Endodermal cell (in vitro differentiated cells): ENCODE measurements at regions not wholly inside any gene's neighbourhood (a gene's known extent, or its start where the extent isn't known, plus 50 kb on each side); places are given as distances from the start of the nearest gene placed in this dataset.

Experiments
- DNase-seq: peaks from one replicate; pipeline ENCODE4 v3.0.0-alpha.2; 2017
- H3K27ac ChIP-seq: 2 replicates; pipeline ENCODE4 v1.5.1; 2013; ENCODE audit warnings: mild to moderate bottlenecking, low read depth, low read length, moderate library complexity
- H3K27me3 ChIP-seq: 2 replicates; pipeline ENCODE4 v1.6.1; 2013; ENCODE audit warnings: mild to moderate bottlenecking, low read length, moderate library complexity; ENCODE audit not compliant: insufficient read depth, control insufficient read depth, poor library complexity, severe bottlenecking
- H3K36me3 ChIP-seq: 2 replicates; pipeline ENCODE4 v1.7.0; 2013; ENCODE audit warnings: mild to moderate bottlenecking, low read length, moderate library complexity; ENCODE audit not compliant: control insufficient read depth, insufficient read depth
- H3K4me1 ChIP-seq: one replicate; pipeline ENCODE4 v1.7.0; 2013; ENCODE audit warnings: low read length; ENCODE audit not compliant: control insufficient read depth, insufficient read depth
- H3K4me3 ChIP-seq: 2 replicates; pipeline ENCODE4 v1.5.1; 2013; ENCODE audit warnings: mild to moderate bottlenecking, low read length, moderate library complexity
- H3K9ac ChIP-seq: 2 replicates; pipeline ENCODE4 v1.6.1; 2013; ENCODE audit warnings: mild to moderate bottlenecking, low read length, moderate library complexity; ENCODE audit not compliant: poor library complexity, severe bottlenecking; ENCODE audit errors: extremely low read depth
- H3K9me3 ChIP-seq: 2 replicates; pipeline ENCODE4 v1.6.1; 2013; ENCODE audit warnings: mild to moderate bottlenecking, low read length, moderate library complexity; ENCODE audit not compliant: control insufficient read depth
- H3K27ac Mint-ChIP-seq: 2 replicates; pipeline ENCODE4 v1.8.0; 2020; ENCODE audit warnings: mixed read lengths
- H3K27me3 Mint-ChIP-seq: 2 replicates; pipeline ENCODE4 v1.8.0; 2021; ENCODE audit warnings: mild to moderate bottlenecking, mixed read lengths; ENCODE audit not compliant: insufficient read depth
- H3K36me3 Mint-ChIP-seq: 2 replicates; pipeline ENCODE4 v1.8.0; 2020; ENCODE audit warnings: low read depth, mixed read lengths
- H3K4me1 Mint-ChIP-seq: 2 replicates; pipeline ENCODE4 v1.8.0; 2020; ENCODE audit warnings: mixed read lengths
- H3K4me3 Mint-ChIP-seq: 2 replicates; pipeline ENCODE4 v1.8.0; 2020; ENCODE audit warnings: mild to moderate bottlenecking, moderate library complexity, mixed read lengths
- H3K9me3 Mint-ChIP-seq: 2 replicates; pipeline ENCODE4 v1.8.0; 2020; ENCODE audit warnings: mild to moderate bottlenecking, mixed read lengths
- CTCF ChIP-seq: fragments of 200-600 bp; sonication (generic); conservative IDR thresholded peaks from 2 replicates; pipeline ENCODE4 v1.5.0; 2021; ENCODE audit warnings: antibody characterized with exemption, mild to moderate bottlenecking
- WGBS, 2 experiments: methylation state at CpG; one replicate each; pipeline versions ENCODE4 v1.1.5 to v1.1.7; 2013; ENCODE audit warnings: missing lambda C conversion rate in 2 of 2, mixed read lengths in 1 of 2; ENCODE audit not compliant: insufficient coverage in 1 of 2, insufficient read length in 1 of 2; 5-methylcytosine and 5-hydroxymethylcytosine counted together

- H3K27ac ChIP-seq, result no peak overlapping the region
- no peak overlapping the region for H3K9ac ChIP-seq
- H3K36me3 ChIP-seq, result no peaks in the 10 kb centered on the region
- no peaks in the 10 kb centered on the region for H3K27me3 ChIP-seq
- H3K27ac Mint-ChIP-seq, result no peak overlapping the region
- WGBS, 2 experiments, result 96 to 100% methylated on average over 1 of the region's 1 CpG
- TF ChIP-seq CTCF, result no peak
- peaks cover 59% of the 10 kb centered on the region for H3K27me3 Mint-ChIP-seq
- H3K36me3 Mint-ChIP-seq, result no peaks in the 10 kb centered on the region
- H3K4me3 ChIP-seq, result no peak overlapping the region
- H3K9me3 Mint-ChIP-seq, result no peaks in the 10 kb centered on the region
- peaks cover 12% of the 10 kb centered on the region for H3K4me1 Mint-ChIP-seq
- H3K4me3 Mint-ChIP-seq, result no peak overlapping the region
- peaks cover 17% of the 10 kb centered on the region for H3K9me3 ChIP-seq
- peaks cover 2% of the 10 kb centered on the region for H3K4me1 ChIP-seq
- DNase-seq, result no peak
These were observed 369.4 kb upstream of the HS3ST5 start for GRCh38 chr6:114712129-114712662.

GRCh38 chr6:114707081-114707620 is 364.3 kb upstream of the HS3ST5 start:
- Mint-ChIP-seq H3K27ac (no peak overlapping the region), H3K4me3 (no peak overlapping the region), H3K36me3 (no peaks in the 10 kb centered on the region), H3K4me1 (peaks cover 8% of the 10 kb centered on the region), H3K27me3 (peaks cover 69% of the 10 kb centered on the region), H3K9me3 (no peaks in the 10 kb centered on the region)
- Histone ChIP-seq H3K9me3 (peaks cover 17% of the 10 kb centered on the region), H3K27ac (no peak overlapping the region), H3K9ac (no peak overlapping the region), H3K36me3 (no peaks in the 10 kb centered on the region), H3K4me3 (peak overlapping the region; percentile 21), H3K4me1 (peaks cover 3% of the 10 kb centered on the region), H3K27me3 (no peaks in the 10 kb centered on the region)
- DNase-seq, result peak; percentile 79
- 36 to 57% methylated on average over 4 to 5 of the region's 5 CpGs for WGBS, 2 experiments
- no peak for TF ChIP-seq CTCF

GRCh38 chr6:114690625-114691024 is 347.8 kb upstream of the HS3ST5 start:
- H3K9me3 ChIP-seq, result no peaks in the 10 kb centered on the region
- no peak overlapping the region for H3K4me3 ChIP-seq
- no peaks in the 10 kb centered on the region for H3K4me1 ChIP-seq
- Mint-ChIP-seq H3K4me1 (no peaks in the 10 kb centered on the region), H3K4me3 (no peak overlapping the region), H3K27ac (no peak overlapping the region), H3K36me3 (peaks cover 4% of the 10 kb centered on the region), H3K27me3 (no peaks in the 10 kb centered on the region), H3K9me3 (peaks cover 15% of the 10 kb centered on the region)
- no peak overlapping the region for H3K27ac ChIP-seq
- H3K27me3 ChIP-seq, result no peaks in the 10 kb centered on the region
- DNase-seq, result no peak
- no peaks in the 10 kb centered on the region for H3K36me3 ChIP-seq
- peak; percentile 66 for TF ChIP-seq CTCF
- H3K9ac ChIP-seq, result no peak overlapping the region
- 80 to 94% methylated on average over 1 to 4 of the region's 4 CpGs for WGBS, 2 experiments
